H1 (cell line): ENCODE measurements at regions not wholly inside any gene's neighbourhood (a gene's known extent, or its start where the extent isn't known, plus 50 kb on each side); places are given as distances from the start of the nearest gene placed in this dataset.

ENCODE experiments used
- CTCF ChIA-PET: fragments of 300-600 bp; sonication (Branson Sonifier 250); formaldehyde crosslinking; loops from one replicate; lab custom pipeline; 2021; ENCODE audit not compliant: partially characterized antibody; lab: Charles Lee
- POLR2A ChIA-PET: fragments of 300-600 bp; sonication (Branson Sonifier 250); formaldehyde crosslinking; loops from one replicate; lab custom pipeline; 2021; ENCODE audit warnings: inconsistent platforms; ENCODE audit not compliant: partially characterized antibody; lab: Charles Lee
- DNase-seq, 2 experiments: peaks; one replicate each; pipeline versions ENCODE4 v3.0.0 to v3.0.0-alpha.2; 2010 to 2022; ENCODE audit warnings: low spot score in 2 of 2, low read depth in 1 of 2, mixed read lengths in 1 of 2
- FAIRE-seq: peaks from 2 replicates; lab custom pipeline; 2011; peaks lifted over from hg19 to GRCh38; lab: Jason Lieb, UNC
- H2AFZ ChIP-seq: 2 replicates; pipeline ENCODE4 v1.8.1; 2012; ENCODE audit warnings: low read length, inconsistent platforms
- H2AK5ac ChIP-seq: 2 replicates; pipeline ENCODE4 v1.6.1; 2013; ENCODE audit warnings: low read depth, low read length
- H2BK120ac ChIP-seq: replicated peaks from 2 replicates; pipeline ENCODE3; 2013; ENCODE audit warnings: low read depth, low read length, inconsistent platforms
- H2BK12ac ChIP-seq: 2 replicates; pipeline ENCODE4 v1.6.1; 2013; ENCODE audit warnings: low read depth, low read length
- H2BK15ac ChIP-seq: 2 replicates; pipeline ENCODE4 v1.6.1; 2013; ENCODE audit warnings: low read length
- H2BK20ac ChIP-seq: 2 replicates; pipeline ENCODE4 v1.6.1; 2013; ENCODE audit warnings: low read length
- H2BK5ac ChIP-seq: 2 replicates; pipeline ENCODE4 v1.6.1; 2013; ENCODE audit warnings: low read depth, low read length
- H3K14ac ChIP-seq: 2 replicates; pipeline ENCODE4 v1.6.1; 2013; ENCODE audit warnings: inconsistent platforms; ENCODE audit not compliant: insufficient read length
- H3K18ac ChIP-seq: 2 replicates; pipeline ENCODE4 v1.6.1; 2013; ENCODE audit warnings: low read length; ENCODE audit errors: extremely low read depth
- H3K23ac ChIP-seq: 2 replicates; pipeline ENCODE4 v1.6.1; 2013; ENCODE audit warnings: inconsistent platforms; ENCODE audit not compliant: insufficient read length
- H3K23me2 ChIP-seq: 2 replicates; pipeline ENCODE4 v1.6.1; 2013; ENCODE audit warnings: low read depth, low read length
- H3K27ac ChIP-seq: 2 replicates; pipeline ENCODE4 v1.6.1; 2011; ENCODE audit warnings: low read depth, low read length, inconsistent platforms
- H3K27me3 ChIP-seq, 4 experiments: replicated peaks in 1 of 4; 1 replicate in 1 of 4; 2 replicates in 3 of 4; pipeline versions ENCODE4 v1.6.1 to v1.8.1; 2011 to 2013; ENCODE audit warnings: low read length in 3 of 4, mild to moderate bottlenecking in 3 of 4, inconsistent platforms in 2 of 4, mixed read lengths in 2 of 4, moderate library complexity in 1 of 4; ENCODE audit not compliant: control insufficient read depth in 3 of 4, insufficient read depth in 3 of 4; ENCODE audit errors: extremely low read depth in 1 of 4
- H3K36me3 ChIP-seq, 4 experiments: 2 replicates each; pipeline versions ENCODE4 v1.6.1 to v1.8.1; 2011 to 2013; ENCODE audit warnings: mild to moderate bottlenecking in 4 of 4, low read length in 3 of 4, moderate library complexity in 2 of 4, control low read depth in 1 of 4, inconsistent platforms in 1 of 4; ENCODE audit not compliant: insufficient read depth in 4 of 4, control insufficient read depth in 2 of 4
- H3K4ac ChIP-seq: replicated peaks from 2 replicates; pipeline ENCODE3; 2013; ENCODE audit warnings: low read length, low read depth, mixed read lengths, inconsistent platforms; ENCODE audit not compliant: insufficient read length
- H3K4me1 ChIP-seq, 4 experiments: replicated peaks in 1 of 4; 1 replicate in 1 of 4; 2 replicates in 3 of 4; pipeline versions ENCODE4 v1.6.1 to v1.8.1; 2011 to 2013; ENCODE audit warnings: low read length in 3 of 4, inconsistent platforms in 2 of 4, mixed read lengths in 1 of 4; ENCODE audit not compliant: insufficient read depth in 4 of 4, control insufficient read depth in 3 of 4
- H3K4me2 ChIP-seq, 2 experiments: 2 replicates each; pipeline versions ENCODE4 v1.6.1 to v1.8.1; 2011 to 2013; ENCODE audit warnings: low read depth in 2 of 2, low read length in 2 of 2, control low read depth in 1 of 2, inconsistent platforms in 1 of 2, mild to moderate bottlenecking in 1 of 2; ENCODE audit not compliant: insufficient read depth in 1 of 2
- H3K4me3 ChIP-seq, 4 experiments: fragments of 200-600, 300-600 bp in 1 of 4; sonication (generic), shearing (Covaris generic), sonication (Bioruptor Twin) in 1 of 4; 2 replicates each; pipeline versions ENCODE4 v1.5.1 to v1.8.1; 2011 to 2016; ENCODE audit warnings: low read length in 4 of 4, low read depth in 3 of 4, control low read depth in 2 of 4, inconsistent platforms in 2 of 4, mild to moderate bottlenecking in 2 of 4, mixed read lengths in 1 of 4, moderate library complexity in 1 of 4; ENCODE audit not compliant: insufficient read depth in 2 of 4; ENCODE audit errors: extremely low read depth in 1 of 4
- H3K56ac ChIP-seq: replicated peaks from 2 replicates; pipeline ENCODE3; 2013; ENCODE audit warnings: low read depth, mild to moderate bottlenecking, mixed read lengths, low read length, inconsistent platforms; ENCODE audit not compliant: insufficient read length
- H3K79me1 ChIP-seq: 2 replicates; pipeline ENCODE4 v1.6.1; 2013; ENCODE audit warnings: low read depth, low read length, control low read depth
- H3K79me2 ChIP-seq, 2 experiments: 2 replicates each; pipeline versions ENCODE4 v1.6.1 to v1.8.1; 2012 to 2013; ENCODE audit warnings: low read length in 2 of 2, mild to moderate bottlenecking in 2 of 2, inconsistent platforms in 1 of 2; ENCODE audit not compliant: insufficient read depth in 2 of 2, control insufficient read depth in 1 of 2
- H3K9ac ChIP-seq, 4 experiments: replicated peaks in 1 of 4; 1 replicate in 1 of 4; 2 replicates in 3 of 4; pipeline versions ENCODE4 v1.6.1 to v1.8.1; 2011 to 2013; ENCODE audit warnings: low read depth in 3 of 4, low read length in 3 of 4, control low read depth in 2 of 4, mild to moderate bottlenecking in 2 of 4, moderate library complexity in 2 of 4, inconsistent platforms in 1 of 4; ENCODE audit errors: extremely low read depth in 1 of 4
- H3K9me3 ChIP-seq, 2 experiments: 2 replicates each; pipeline versions ENCODE4 v1.6.1 to v1.8.1; 2012 to 2013; ENCODE audit warnings: mild to moderate bottlenecking in 2 of 2, moderate library complexity in 2 of 2, control low read depth in 1 of 2, inconsistent platforms in 1 of 2, low read depth in 1 of 2, low read length in 1 of 2, mixed read lengths in 1 of 2; ENCODE audit not compliant: insufficient read depth in 2 of 2
- H4K20me1 ChIP-seq, 2 experiments: replicated peaks in 1 of 2; 2 replicates each; pipeline versions ENCODE3 to v1.8.1; 2011 to 2013; ENCODE audit warnings: inconsistent platforms in 2 of 2, low read length in 2 of 2, mild to moderate bottlenecking in 1 of 2; ENCODE audit not compliant: insufficient read depth in 2 of 2, control insufficient read depth in 1 of 2
- H4K5ac ChIP-seq: 2 replicates; pipeline ENCODE4 v1.6.1; 2013; ENCODE audit warnings: low read length, low read depth, mixed read lengths, inconsistent platforms; ENCODE audit not compliant: insufficient read length
- H4K8ac ChIP-seq: 2 replicates; pipeline ENCODE4 v1.8.0; 2013; ENCODE audit warnings: mild to moderate bottlenecking, moderate library complexity, low read length, inconsistent platforms; ENCODE audit not compliant: insufficient read depth; ENCODE audit errors: extremely low read depth
- H4K91ac ChIP-seq: replicated peaks from 2 replicates; pipeline ENCODE3; 2013; ENCODE audit warnings: low read length, mixed read lengths, inconsistent platforms; ENCODE audit not compliant: insufficient read length
- E2F6 ChIP-seq: IDR thresholded peaks from 2 replicates; pipeline ENCODE4 v1.6.1; 2012; ENCODE audit warnings: inconsistent platforms
- WGBS, 2 experiments: shearing (Covaris generic) in 1 of 2; methylation state at CpG; one replicate each; pipeline versions ENCODE4 v1.1.6 to v1.1.7; 2013 to 2015; ENCODE audit warnings: low lambda C conversion rate in 2 of 2, mixed read lengths in 2 of 2, inconsistent platforms in 1 of 2, low coverage in 1 of 2, missing lambda C conversion rate in 1 of 2; ENCODE audit not compliant: insufficient replicate concordance in 2 of 2, insufficient coverage in 1 of 2, insufficient read length in 1 of 2; ENCODE audit errors: extremely low coverage in 1 of 2, missing lambda C conversion rate in 1 of 2; 5-methylcytosine and 5-hydroxymethylcytosine counted together

- Histone ChIP-seq H3K9me3 (no peaks in the 10 kb centered on the region), H3K9ac (no peak overlapping the region), H2BK20ac (no peak overlapping the region), H3K27me3 (no peaks in the 10 kb centered on the region), H3K56ac (no peak overlapping the region), H3K23me2 (no peaks in the 10 kb centered on the region), H2BK12ac (no peak overlapping the region), H2BK120ac (no peak overlapping the region), H3K4me1 (no peaks in the 10 kb centered on the region), H2BK15ac (no peak overlapping the region), H2AFZ (no peak overlapping the region), H2BK5ac (no peak overlapping the region), H4K8ac (no peak overlapping the region), H3K27ac (no peak overlapping the region), H3K79me2 (no peaks in the 10 kb centered on the region), H4K20me1 (no peaks in the 10 kb centered on the region), H3K4me3 (no peak overlapping the region), H3K4me2 (no peak overlapping the region), H3K18ac (no peak overlapping the region), H2AK5ac (no peak overlapping the region), H4K5ac (no peak overlapping the region), H3K4ac (no peak overlapping the region), H3K79me1 (no peaks in the 10 kb centered on the region), H3K23ac (no peak overlapping the region), H4K91ac (no peak overlapping the region), H3K14ac (no peak overlapping the region), H3K36me3 (no peaks in the 10 kb centered on the region)
- DNase-seq (no peak), FAIRE-seq (no peak)
- TF ChIP-seq E2F6: no peak
- 97% methylated on average over 2 of the region's 2 CpGs; no CpG with 5 or more reads in 1 of the 2 experiments for WGBS, 2 experiments
- CTCF ChIA-PET: interaction anchor here (1.7 kb wide), 1 partner anchor 9 kb away, joined by 5 read pairs; no protein-coding TSS in a partner anchor
- POLR2A ChIA-PET: no interaction called here
Measured at GRCh38 chr12:59491877-59492276, 104.0 kb upstream of the SLC16A7 start.
